ENCODE measurements at regions not wholly inside any gene's neighbourhood (a gene's known extent, or its start where the extent isn't known, plus 50 kb on each side); places are given as distances from the start of the nearest gene placed in this dataset.

DNA sequence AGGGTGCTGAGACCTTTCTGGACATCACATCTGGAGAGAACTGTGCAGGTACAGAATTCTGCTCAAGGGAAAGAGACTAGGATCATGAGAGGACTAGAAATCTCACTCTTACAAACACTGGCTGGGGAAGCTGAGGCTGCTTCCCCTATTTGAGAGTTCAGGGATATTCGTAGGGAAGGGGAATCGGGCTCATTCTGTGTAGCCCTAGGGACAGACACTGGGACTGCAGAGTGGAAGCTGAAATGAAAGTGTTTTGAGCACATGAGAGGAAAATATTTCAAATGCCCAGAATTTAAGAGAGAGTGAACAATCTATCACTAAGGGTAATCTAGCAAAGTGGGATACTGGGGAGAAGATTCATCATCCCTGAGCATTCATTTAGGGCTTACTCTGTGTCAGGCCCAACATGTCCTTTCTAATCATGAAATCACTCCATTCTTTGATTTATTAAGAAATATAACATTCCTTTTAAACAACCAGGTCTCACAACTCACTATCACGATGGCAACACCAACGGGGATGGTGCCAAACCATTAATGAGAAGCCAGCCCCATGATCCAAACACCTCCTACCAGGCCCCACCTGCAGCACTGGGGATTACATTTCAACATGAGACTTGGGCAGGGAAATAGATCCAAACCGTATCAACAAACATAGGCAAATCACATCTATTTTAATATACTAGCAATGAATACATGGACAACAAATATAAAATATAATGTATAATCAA, 63.0 kb downstream of the CPN2 start:
- Histone ChIP-seq H3K27me3 (no peaks in the 10 kb centered on the region), H3K36me3 (replicated peaks; ENCODE audit: insufficient read depth, low read depth) (no peaks in the 10 kb centered on the region), H3K9me3 (ENCODE audit: low read depth) (no peaks in the 10 kb centered on the region), H3K4me1 (ENCODE audit: insufficient read depth) (peaks cover 21% of the 10 kb centered on the region), H3K4me3 (no peak overlapping the region), H3K79me2 (no peaks in the 10 kb centered on the region), H3K27ac (no peak overlapping the region), H3K4me2 (no peak overlapping the region), H2AFZ (no peak overlapping the region), H4K20me1 (ENCODE audit: insufficient read depth, poor library complexity, severe bottlenecking) (no peaks in the 10 kb centered on the region), H3K9me2 (replicated peaks; ENCODE audit: insufficient read depth) (no peaks in the 10 kb centered on the region)
- no peak for TF ChIP-seq EZH2 (IDR thresholded peaks at IDR 0.05; ENCODE audit: borderline replicate concordance)
- no peak for TF ChIP-seq EZH2phosphoT487 (IDR thresholded peaks at IDR 0.05; ENCODE audit: low read depth, severe bottlenecking, unreplicated experiment)
- WGBS (ENCODE audit: low lambda C conversion rate, missing lambda C conversion rate), result 92% methylated on average over 5 of the region's 5 CpGs
- no peak for DNase-seq (ENCODE audit: low spot score)
